K562 (cell line): ENCODE measurements at regions not wholly inside any gene's neighbourhood (a gene's known extent, or its start where the extent isn't known, plus 50 kb on each side); places are given as distances from the start of the nearest gene placed in this dataset.
"Not testable (repeated sequence)": the region's sequence is repeated elsewhere in the genome, so short reads cannot be mapped to it uniquely, and the experiment has no call there.

Experiments used
- ATAC-seq: fragments of 200-7000 bp; cut with Tn5 transposase; 3 replicates; pipeline ENCODE4 v1.9.1; 2020; ENCODE audit warnings: moderate library complexity
- BruUV-seq: library from RNA; stranded (reverse); fragments of 400-500 nt; replicated peaks from 2 replicates; lab custom pipeline; 2021; lab: Mats Ljungman, UMichigan
- CTCF ChIA-PET: fragments of 300-600 bp; formaldehyde crosslinking; extraction: SDS; loops from one replicate; lab custom pipeline; 2021; ENCODE audit warnings: low intra/inter-chr PET ratio; lab: Yijun Ruan, JAX
- POLR2A ChIA-PET: fragments of 300-600, 350-650 bp; sonication (Branson Sonifier 250); formaldehyde crosslinking; extraction: SDS; loops from one replicate; lab custom pipeline; 2021; ENCODE audit warnings: antibody characterized with exemption, inconsistent platforms; lab: Yijun Ruan, JAX
- DNase-seq, 4 experiments: peaks; one replicate each; pipeline versions ENCODE4 v3.0.0 to v3.0.0-alpha.2; 2011 to 2018; ENCODE audit warnings: low spot score in 3 of 4, mixed read lengths in 3 of 4; ENCODE audit errors: extremely low read depth in 1 of 4
- FAIRE-seq: peaks from 2 replicates; lab custom pipeline; 2011; peaks lifted over from hg19 to GRCh38; lab: Jason Lieb, UNC
- H2AFZ ChIP-seq: 2 replicates; pipeline ENCODE4 v1.6.0; 2011; ENCODE audit warnings: low read depth, low read length, control low read depth, inconsistent platforms
- H3K27ac ChIP-seq: fragments of 200-600 bp; 3 replicates; pipeline ENCODE4 v1.8.0; 2011; ENCODE audit warnings: low read depth, mild to moderate bottlenecking, control low read depth, inconsistent platforms, low read length, moderate library complexity, mixed read lengths; ENCODE audit errors: extremely low read depth
- H3K27me3 ChIP-seq, 2 experiments: fragments of 300-600 bp in 1 of 2; 2 replicates in 1 of 2; 3 replicates in 1 of 2; pipeline versions ENCODE4 v1.6.0 to v1.8.0; 2011; ENCODE audit warnings: inconsistent platforms in 2 of 2, low read length in 2 of 2, mild to moderate bottlenecking in 1 of 2, mixed read lengths in 1 of 2, moderate library complexity in 1 of 2; ENCODE audit not compliant: control insufficient read depth in 2 of 2, insufficient read depth in 2 of 2
- H3K36me3 ChIP-seq: fragments of 300-600 bp; 3 replicates; pipeline ENCODE4 v1.8.0; 2011; ENCODE audit warnings: mild to moderate bottlenecking, low read length, inconsistent platforms; ENCODE audit not compliant: control insufficient read depth, insufficient read depth
- H3K4me1 ChIP-seq, 2 experiments: fragments of 200-600 bp in 1 of 2; replicated peaks in 1 of 2; 2 replicates in 1 of 2; 3 replicates in 1 of 2; pipeline versions ENCODE4 v1.5.1 to v1.8.0; 2011; ENCODE audit warnings: inconsistent platforms in 2 of 2, low read length in 2 of 2, mild to moderate bottlenecking in 1 of 2, mixed read lengths in 1 of 2, moderate library complexity in 1 of 2; ENCODE audit not compliant: control insufficient read depth in 2 of 2, insufficient read depth in 2 of 2
- H3K4me2 ChIP-seq: 2 replicates; pipeline ENCODE4 v1.6.1; 2011; ENCODE audit warnings: low read length, control low read depth, inconsistent platforms, mixed read lengths; ENCODE audit not compliant: insufficient read depth
- H3K4me3 ChIP-seq: fragments of 200-600 bp; sonication (generic), shearing (Covaris generic); 2 replicates; pipeline ENCODE4 v1.5.1; 2016; ENCODE audit warnings: control low read depth, inconsistent platforms
- H3K79me2 ChIP-seq: fragments of 200-600 bp; 3 replicates; pipeline ENCODE4 v1.8.0; 2011; ENCODE audit warnings: low read length, inconsistent platforms; ENCODE audit not compliant: control insufficient read depth, insufficient read depth
- H3K9ac ChIP-seq, 2 experiments: 2 replicates each; pipeline versions ENCODE4 v1.6.0 to v1.6.1; 2011; ENCODE audit warnings: low read depth in 2 of 2, low read length in 2 of 2, control low read depth in 1 of 2, inconsistent platforms in 1 of 2, mild to moderate bottlenecking in 1 of 2, mixed read lengths in 1 of 2; ENCODE audit not compliant: insufficient read depth in 1 of 2
- H3K9me1 ChIP-seq: one replicate; pipeline ENCODE4 v1.6.0; 2011; ENCODE audit warnings: inconsistent platforms, mild to moderate bottlenecking, low read length, moderate library complexity; ENCODE audit not compliant: control insufficient read depth, insufficient read depth
- H3K9me3 ChIP-seq: replicated peaks from 2 replicates; pipeline ENCODE4 v1.5.1; 2011; ENCODE audit warnings: low read depth, low read length, inconsistent platforms; ENCODE audit not compliant: control insufficient read depth, insufficient read depth
- H4K20me1 ChIP-seq: replicated peaks from 2 replicates; pipeline ENCODE4 v1.6.1; 2011; ENCODE audit warnings: low read length, inconsistent platforms, mixed read lengths; ENCODE audit not compliant: control insufficient read depth, insufficient read depth
- ATF4 ChIP-seq: fragments of 450-650 bp; formaldehyde crosslinking; IDR thresholded peaks from 2 replicates; pipeline ENCODE4 v1.4.0; 2022; ENCODE audit warnings: mild to moderate bottlenecking, moderate library complexity
- CTCF ChIP-seq, 3 experiments: IDR thresholded peaks in 2 of 3; conservative IDR thresholded peaks in 1 of 3; 2 replicates each; pipeline ENCODE4 v1.5.1; 2011 to 2012; ENCODE audit warnings: low read length in 3 of 3, mild to moderate bottlenecking in 3 of 3, control low read depth in 2 of 3, improper control_type of control experiment in 1 of 3, inconsistent platforms in 1 of 3, low read depth in 1 of 3, mixed read lengths in 1 of 3, moderate library complexity in 1 of 3; ENCODE audit not compliant: insufficient read depth in 2 of 3
- HOXB6 ChIP-seq: fragments of 250-450 bp; sonication (Bioruptor Pico); IDR thresholded peaks from 2 replicates; pipeline ENCODE4 v1.5.1; 2022; ENCODE audit warnings: mild to moderate bottlenecking, borderline replicate concordance
- JUNB ChIP-seq: fragments of 450-650 bp; formaldehyde crosslinking; conservative IDR thresholded peaks from 2 replicates; pipeline ENCODE4 v1.4.0; 2020; ENCODE audit warnings: mild to moderate bottlenecking
- NEUROD1 ChIP-seq: fragments of 150-350 bp; IDR thresholded peaks from 2 replicates; pipeline ENCODE4 v1.6.1; 2014; ENCODE audit warnings: borderline replicate concordance, low read length, low read depth; ENCODE audit not compliant: partially characterized antibody
- POLR2H ChIP-seq: IDR thresholded peaks from 2 replicates; pipeline ENCODE4 v1.6.1; 2016; ENCODE audit warnings: missing genetic modification characterization, low read depth, mild to moderate bottlenecking, control low read depth, missing compliant biosample characterization, moderate library complexity
- RAD21 ChIP-seq, 2 experiments: fragments of 250-450 bp in 1 of 2; fragments of 450-650 bp in 1 of 2; sonication (Bioruptor Pico) in 1 of 2; formaldehyde crosslinking in 1 of 2; IDR thresholded peaks in 1 of 2; conservative IDR thresholded peaks in 1 of 2; 2 replicates each; pipeline versions ENCODE4 v1.4.0 to v1.8.0; 2020 to 2022; ENCODE audit warnings: mild to moderate bottlenecking in 2 of 2, moderate library complexity in 1 of 2
- SOX6 ChIP-seq: fragments of 450-650 bp; IDR thresholded peaks from 2 replicates; pipeline ENCODE4 v1.6.1; 2014; ENCODE audit warnings: mild to moderate bottlenecking
- ZC3H11A ChIP-seq: IDR thresholded peaks from 2 replicates; pipeline ENCODE4 v1.6.1; 2012; ENCODE audit warnings: low read depth, low read length, improper control_type of control experiment
- ZNF121 ChIP-seq: sonication (generic); formaldehyde crosslinking; conservative IDR thresholded peaks from 2 replicates; pipeline ENCODE4 v1.8.0; 2022; ENCODE audit warnings: missing genetic modification reagents
- ZNF444 ChIP-seq: fragments of 250-450 bp; sonication (Bioruptor Pico); IDR thresholded peaks from 2 replicates; pipeline ENCODE4 v1.4.0; 2020; ENCODE audit warnings: mild to moderate bottlenecking, moderate library complexity
- WGBS: fragments of 100-300 bp; shearing (Covaris generic); methylation state at CpG from one replicate; pipeline ENCODE4 v1.1.6; 2016; ENCODE audit warnings: low coverage, mixed read lengths; ENCODE audit not compliant: insufficient coverage; ENCODE audit errors: missing lambda C conversion rate; 5-methylcytosine and 5-hydroxymethylcytosine counted together
- in situ Hi-C: fragments of 300-500 bp; cut with MboI; formaldehyde crosslinking; loops from 4 replicates; pipeline ENCODE4 v1.15.0; 2018; ENCODE audit warnings: inconsistent platforms, mixed read lengths
- intact Hi-C: fragments of 100-400 bp; cut with micrococcal nuclease; formaldehyde crosslinking; loops from 2 replicates; pipeline ENCODE4 v1.14.2; 2022

- in situ Hi-C loops: not testable (repeated sequence)
Observed at GRCh38 chr2:33690686-33691085, 91.6 kb upstream of the FAM98A start.

GRCh38 chr2:33681364-33681757 lies 82.3 kb upstream of the FAM98A start:
- POLR2A ChIA-PET: no interaction called here
- no peak overlapping the region for H3K27ac ChIP-seq
- WGBS: 0% methylated on average over 1 of the region's 1 CpG
- no peak overlapping the region for H3K4me2 ChIP-seq
- no peaks in the 10 kb centered on the region for H3K9me1 ChIP-seq
- H3K4me3 ChIP-seq: no peak overlapping the region
- in situ Hi-C loops: no loop called here
- no peaks in the 10 kb centered on the region for H3K9me3 ChIP-seq
- CTCF ChIA-PET: no interaction called here
- no peaks in the 10 kb centered on the region for H3K79me2 ChIP-seq
- no peaks in the 10 kb centered on the region for H3K36me3 ChIP-seq
- no peak overlapping the region for H2AFZ ChIP-seq
- no peaks in the 10 kb centered on the region for H4K20me1 ChIP-seq
- BruUV-seq: no TSS peak
- FAIRE-seq (no peak), ATAC-seq (no peak), DNase-seq (no peak)
- H3K4me1 ChIP-seq: no peaks in the 10 kb centered on the region
- no peak overlapping the region for H3K9ac ChIP-seq
- H3K27me3 ChIP-seq: no peaks in the 10 kb centered on the region
- intact Hi-C loops: no loop called here
- TF ChIP-seq ZC3H11A (no peak), SOX6 (no peak), RAD21 (CRISPR knock-in tag; conservative IDR thresholded peaks at IDR 0.05 in 1 of 2, IDR thresholded peaks at IDR 0.05 in 1 of 2) (peak; percentile 37 to 66), POLR2H (tag) (no peak), ATF4 (CRISPR knock-in tag) (no peak), JUNB (CRISPR knock-in tag) (no peak), ZNF121 (no peak), CTCF (IDR thresholded peaks at IDR 0.05 in 2 of 3, conservative IDR thresholded peaks at IDR 0.05 in 1 of 3; ENCODE audit: insufficient read depth in 2 of 3, low read depth in 1 of 3, low read length in 3 of 3) (peak in 1 of 3 experiments; percentile 28; a peak in 1 of 6 replicates), HOXB6 (CRISPR knock-in tag) (no peak), ZNF444 (CRISPR knock-in tag) (no peak), NEUROD1 (no peak)

More at GRCh38 chr2:33690686-33691085, 91.6 kb upstream of the FAM98A start:
- H3K9me1 ChIP-seq, DNase-seq, FAIRE-seq, H2AFZ ChIP-seq, H3K27ac ChIP-seq, H3K4me2 ChIP-seq, CTCF ChIA-PET, H3K9ac ChIP-seq, H3K4me1 ChIP-seq, ATAC-seq, H3K27me3 ChIP-seq, intact Hi-C loops, H3K4me3 ChIP-seq, H3K36me3 ChIP-seq, H3K9me3 ChIP-seq, BruUV-seq, POLR2A ChIA-PET, H4K20me1 ChIP-seq, H3K79me2 ChIP-seq: not testable (repeated sequence)
- 6% methylated on average over 1 of the region's 1 CpG for WGBS
